DMS79 (cell line): ENCODE measurements at regions not wholly inside any gene's neighbourhood (a gene's known extent, or its start where the extent isn't known, plus 50 kb on each side); places are given as distances from the start of the nearest gene placed in this dataset.

Experiments
- DNase-seq: peaks from one replicate; lab custom pipeline; 2025; lab: John Stamatoyannopoulos, UW

DNA sequence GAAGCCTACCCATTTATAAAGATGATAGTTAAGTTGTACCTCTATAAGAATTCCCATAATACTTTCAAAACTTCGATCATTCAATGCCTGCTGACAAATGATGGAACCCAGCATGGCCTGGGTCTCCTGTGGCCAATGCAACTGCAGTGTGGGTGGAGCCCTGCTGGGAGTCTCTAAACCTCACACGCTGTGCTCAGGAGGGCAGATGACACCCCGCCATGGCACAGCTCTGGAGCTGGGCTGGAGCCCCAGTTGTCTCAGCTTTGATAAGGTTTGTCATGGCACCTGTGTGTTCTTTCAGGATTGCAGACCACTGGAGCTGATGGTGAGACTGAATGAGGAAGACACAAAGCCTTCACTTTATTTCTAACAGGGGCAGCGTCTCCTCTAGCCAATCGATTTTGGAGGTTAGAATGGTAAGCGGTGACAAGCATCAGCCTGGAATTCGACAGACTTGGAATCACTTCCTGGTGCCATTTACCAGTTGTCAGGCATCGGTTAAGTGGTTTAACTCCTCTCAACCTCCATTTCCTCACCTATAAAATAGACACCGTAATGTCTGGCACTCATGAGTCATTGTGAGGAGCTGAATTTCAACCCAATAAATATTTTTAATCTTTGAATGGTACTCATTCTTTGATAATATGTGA, 383.6 kb upstream of the SALL3 start:
- no peak for DNase-seq

DNA sequence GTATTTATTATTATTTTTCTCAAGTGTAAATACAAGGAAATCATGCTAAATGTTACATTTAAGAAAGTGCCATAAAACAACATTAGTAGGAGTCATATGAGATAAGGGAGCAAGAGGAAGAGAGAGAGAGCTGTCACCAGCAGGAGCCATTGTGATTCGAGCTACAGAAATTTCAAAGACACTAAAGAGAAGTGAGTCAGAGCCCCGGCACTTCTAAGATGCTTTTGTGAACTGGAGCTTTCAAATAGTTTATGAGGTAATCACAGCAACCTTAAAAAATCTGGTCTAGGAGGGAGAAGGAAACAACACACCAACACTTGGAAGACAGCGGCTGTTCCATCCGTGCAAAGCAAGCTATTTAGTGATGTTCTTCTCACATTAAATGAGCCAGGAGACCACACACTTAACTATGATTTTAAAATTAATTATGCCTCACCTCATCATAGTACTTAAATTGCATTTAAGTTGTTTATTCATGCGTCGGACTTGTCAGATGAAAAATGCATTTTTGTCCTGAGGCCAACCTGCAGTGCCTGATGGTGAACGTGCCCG, 382.7 kb upstream of the SALL3 start:
- no peak for DNase-seq

DNA sequence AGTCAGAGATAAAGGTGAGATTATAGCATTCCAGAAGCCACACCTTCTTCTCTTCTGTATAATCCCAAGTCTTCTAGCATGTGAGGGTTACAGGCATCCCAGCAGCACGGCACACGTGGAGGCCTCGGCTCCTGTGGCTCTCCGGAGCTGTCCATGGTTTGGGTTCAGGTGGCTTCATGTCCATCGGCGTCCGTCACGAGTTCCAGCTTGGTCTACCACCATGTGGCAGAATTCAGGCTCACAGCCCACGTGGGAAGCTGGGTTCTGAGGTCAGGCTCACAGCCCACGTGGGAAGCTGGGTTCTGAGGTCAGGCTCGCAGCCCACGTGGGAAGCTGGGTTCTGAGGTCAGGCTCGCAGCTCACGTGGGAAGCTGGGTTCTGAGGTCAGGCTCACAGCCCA, 378.3 kb upstream of the SALL3 start:
- no peak for DNase-seq

DNA sequence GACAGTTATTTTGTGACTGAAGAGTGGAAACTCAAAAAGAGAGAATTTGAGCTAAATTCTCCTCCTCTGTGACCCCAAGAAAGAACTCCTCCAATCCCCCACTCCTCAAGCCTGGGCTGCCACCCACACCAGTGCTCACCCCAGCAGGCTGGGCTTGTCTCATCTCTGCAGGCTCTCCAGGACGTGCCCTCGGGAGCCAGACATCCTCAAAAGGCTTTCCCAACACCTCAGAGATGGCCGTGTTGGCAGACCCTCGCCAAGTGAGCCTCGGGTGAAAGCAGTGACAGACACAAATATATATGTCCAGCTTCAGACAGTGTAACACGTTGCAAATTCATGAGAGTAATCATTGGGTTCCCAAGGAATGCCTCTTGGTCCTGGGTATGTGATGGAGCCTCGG, 377.7 kb upstream of the SALL3 start:
- no peak for DNase-seq

DNA sequence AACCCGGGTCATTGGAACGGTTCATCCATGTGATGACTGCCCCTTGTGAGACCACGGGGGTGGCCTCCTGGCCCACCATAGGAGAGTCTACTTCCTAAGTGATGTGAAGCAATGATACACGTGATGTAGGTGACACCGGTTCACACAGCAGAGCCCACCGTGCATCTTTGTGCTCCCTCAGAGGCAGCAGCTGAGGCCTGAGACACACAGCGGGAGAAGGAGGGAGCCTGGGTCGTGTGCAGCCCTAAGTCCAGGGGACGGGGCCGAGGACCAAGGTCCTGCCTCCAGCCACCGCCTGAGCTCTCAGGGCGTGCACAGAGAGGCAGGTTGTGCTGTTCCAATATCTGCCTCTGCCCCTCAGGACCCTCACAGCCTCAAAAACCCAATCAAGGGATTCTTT, 377.2 kb upstream of the SALL3 start:
- DNase-seq = no peak

DNA sequence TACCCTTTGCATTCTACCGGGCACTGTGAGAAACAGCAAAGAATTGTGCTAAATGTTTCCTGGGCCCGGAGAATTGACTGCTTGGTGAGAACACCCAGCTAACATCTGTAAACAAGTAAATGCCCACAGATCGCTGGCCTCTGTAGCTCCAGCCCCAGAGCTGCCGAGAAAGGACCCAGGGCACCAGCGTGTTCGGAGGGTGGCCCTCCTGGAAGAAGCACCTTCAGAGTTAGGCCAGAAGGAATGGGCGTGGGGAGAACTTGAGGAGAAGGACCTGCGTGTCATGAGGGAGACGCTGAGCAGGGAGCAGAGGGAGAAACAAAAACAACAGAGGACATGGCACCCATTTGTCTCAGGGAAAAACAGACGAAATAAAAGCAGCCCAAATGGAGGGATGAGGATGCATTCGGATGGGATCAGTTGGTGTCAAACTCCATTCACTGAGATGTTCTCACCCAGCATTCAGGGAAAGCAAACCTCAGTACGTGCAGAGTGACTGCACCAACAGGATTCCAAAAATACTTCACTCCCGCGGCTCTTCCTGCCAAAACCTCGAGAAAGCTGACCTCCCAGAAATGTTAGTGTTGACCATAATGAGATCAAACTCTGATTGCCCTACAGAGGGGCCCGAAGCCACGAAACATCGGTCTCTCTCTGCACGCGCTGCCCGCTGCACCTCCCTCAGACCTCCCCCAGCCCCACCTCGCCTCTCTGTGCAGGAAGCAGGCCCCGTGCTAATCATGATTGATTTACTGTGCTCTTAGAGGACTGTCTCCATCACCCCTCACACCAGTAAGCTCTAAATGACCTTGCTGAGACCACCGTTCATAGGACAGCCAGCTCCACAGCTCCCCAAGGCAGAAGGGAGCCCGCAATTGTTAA, 376.3 kb upstream of the SALL3 start:
- DNase-seq = no peak

DNA sequence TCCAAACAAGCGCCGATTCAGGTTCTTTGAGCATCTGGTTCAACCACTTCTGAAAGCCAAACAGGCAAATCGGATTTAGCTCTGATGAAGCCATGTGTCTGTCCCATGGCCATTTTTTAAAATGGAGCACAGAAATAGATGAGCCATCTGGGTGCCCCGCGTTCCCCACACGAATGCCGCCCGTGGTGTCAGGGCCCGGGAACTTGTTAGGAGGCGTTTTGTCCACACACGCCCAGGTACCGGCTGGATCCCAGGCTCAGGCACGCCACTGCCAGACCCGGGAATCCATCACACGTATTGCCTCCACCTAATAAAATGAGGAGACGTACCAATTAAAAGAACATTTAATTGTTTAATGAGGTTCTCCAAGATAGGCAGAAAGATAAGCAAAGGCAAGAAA, 374.4 kb upstream of the SALL3 start:
- DNase-seq = no peak

DNA sequence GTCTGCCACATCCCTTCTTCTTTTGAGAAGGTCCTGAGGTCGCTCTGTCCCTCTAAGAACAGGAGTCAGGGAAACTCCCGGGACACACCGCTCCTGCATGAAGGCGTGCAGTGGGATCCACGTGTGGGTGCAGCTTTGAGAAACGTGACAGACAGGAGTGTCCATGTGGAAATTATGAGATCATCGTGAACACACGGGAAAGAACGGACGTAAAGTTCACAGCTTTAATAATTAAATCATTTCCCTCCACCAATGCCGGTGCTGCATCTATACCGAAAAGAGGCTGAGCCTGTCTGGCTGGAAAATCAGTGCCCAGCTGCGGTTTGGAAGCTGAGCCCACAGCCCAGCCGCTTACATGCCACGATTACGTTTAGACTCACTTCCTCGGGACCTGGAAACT, 372.4 kb upstream of the SALL3 start:
- no peak for DNase-seq

DNA sequence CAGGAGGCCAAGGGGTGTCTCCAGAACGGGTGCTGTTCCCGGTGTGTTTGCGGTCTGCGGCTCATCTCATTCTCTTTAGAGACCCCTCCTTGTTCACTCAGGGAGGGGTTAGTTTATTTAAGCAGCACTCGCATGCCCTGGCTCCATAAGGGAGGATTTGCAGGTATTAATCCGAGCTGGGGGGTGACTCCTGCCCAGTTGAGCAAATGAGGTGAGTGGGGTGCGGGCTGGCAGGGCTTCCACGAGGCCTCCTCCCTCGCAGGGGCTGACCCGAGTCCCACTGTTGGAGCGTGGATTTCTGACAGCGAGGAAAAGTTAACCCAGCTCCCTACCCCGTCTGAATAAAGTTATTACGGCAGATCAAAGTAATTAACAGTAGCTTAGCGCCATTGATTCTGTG, 371.8 kb upstream of the SALL3 start:
- DNase-seq = no peak

DNA sequence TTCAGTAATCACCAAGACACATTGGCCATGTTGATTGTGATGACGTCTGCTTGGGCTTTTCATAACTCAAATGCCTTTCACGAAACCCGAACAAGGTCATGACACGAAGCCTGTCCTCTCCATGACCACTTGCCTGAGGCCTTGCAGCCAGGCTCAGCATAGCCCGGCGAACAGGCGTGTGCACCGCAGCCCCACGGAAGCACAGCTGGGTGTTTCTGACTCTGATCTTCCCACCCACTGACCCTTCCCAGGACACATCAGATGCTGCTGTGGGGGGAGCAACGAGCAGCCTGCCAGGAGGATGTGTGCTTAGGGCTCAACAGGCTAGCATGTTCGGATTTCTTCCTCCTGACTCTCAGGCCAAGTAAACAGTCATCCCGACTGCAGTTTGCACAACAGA, 369.4 kb upstream of the SALL3 start:
- DNase-seq = no peak

DNA sequence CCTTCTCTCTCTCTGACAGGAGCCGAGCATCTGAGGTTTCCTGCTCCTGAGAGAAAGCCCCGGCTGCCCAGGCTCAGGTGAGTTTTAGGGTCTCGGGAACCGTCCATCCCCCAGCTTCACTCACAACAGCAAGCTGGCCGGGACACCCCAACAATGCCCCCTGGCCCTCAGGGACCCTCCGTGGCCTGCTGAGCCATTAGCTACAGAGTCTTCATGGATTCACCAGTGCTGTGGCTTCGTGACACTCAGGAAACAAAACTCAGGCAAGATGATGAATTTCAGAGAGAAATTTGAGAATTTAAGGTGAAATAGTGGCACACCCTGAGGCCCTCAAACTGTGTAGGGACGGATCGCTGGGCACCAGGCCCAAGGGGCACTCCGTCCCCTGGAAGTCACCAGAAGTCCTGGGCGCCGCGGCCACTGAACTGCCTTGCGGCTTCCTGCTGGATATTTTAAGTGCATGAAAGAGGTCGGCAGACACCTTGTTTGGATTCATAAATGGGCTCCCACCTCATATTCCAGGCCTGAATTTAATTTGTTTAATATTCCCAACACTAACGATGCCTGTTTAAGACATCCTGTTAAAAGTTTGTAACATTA, 368.3 kb upstream of the SALL3 start:
- DNase-seq = no peak

DNA sequence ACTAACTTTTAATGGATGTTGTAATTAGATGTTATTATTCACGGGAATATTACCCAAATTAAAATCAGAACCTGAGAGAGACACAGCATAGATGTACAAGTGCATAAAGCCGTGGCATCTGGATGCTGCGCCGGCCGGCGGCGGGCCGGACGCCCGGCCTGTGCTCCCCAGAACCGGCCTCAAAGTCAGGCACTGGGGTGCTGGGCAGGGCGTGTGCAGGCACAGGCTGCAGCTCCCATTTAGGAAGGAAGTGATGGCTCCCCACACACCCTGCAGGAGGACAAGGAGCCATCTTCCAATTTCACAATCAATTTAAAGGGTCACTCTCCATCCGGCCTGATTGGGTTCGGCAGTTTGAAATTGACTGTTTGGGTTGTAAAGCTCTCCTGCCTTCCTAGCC, 367.7 kb upstream of the SALL3 start:
- no peak for DNase-seq

DNA sequence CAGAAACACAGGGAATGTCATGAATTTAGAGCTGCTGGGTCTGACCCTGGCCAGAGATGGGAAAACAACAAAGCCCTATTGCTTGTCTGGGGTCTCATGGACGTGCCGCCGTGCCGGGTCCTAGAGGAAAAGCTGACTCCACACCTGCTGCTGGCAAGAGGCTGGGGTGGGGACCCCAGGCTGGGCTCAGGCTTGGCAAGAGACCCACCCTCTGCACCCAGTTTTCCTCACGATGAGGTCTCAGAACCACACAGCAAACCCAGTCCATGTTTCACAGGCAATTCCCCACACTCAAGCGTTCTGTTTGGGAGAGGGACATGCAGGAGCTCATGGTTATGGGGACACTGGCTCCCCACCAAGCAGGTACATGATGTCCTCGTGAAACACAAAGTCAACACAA, 367.3 kb upstream of the SALL3 start:
- no peak for DNase-seq

DNA sequence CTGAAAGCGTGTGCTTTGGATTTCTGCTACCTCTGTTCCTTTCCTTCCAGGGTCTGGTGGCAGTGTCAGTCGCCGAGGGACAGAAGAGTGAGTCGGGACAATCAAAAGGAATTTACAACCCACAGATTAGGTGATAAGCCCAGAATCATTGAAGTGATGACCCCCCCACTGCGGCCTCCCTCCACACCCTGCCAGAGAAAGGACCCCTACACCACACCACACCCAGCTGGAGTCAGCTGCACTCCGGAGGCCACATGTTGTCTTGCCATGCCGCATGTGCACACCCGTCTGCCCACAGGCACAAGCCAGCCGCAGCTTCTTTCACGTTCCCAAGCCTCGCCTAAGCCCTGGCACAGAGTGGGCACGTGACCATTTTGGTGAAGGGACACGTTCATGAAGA, 366.8 kb upstream of the SALL3 start:
- no peak for DNase-seq

DNA sequence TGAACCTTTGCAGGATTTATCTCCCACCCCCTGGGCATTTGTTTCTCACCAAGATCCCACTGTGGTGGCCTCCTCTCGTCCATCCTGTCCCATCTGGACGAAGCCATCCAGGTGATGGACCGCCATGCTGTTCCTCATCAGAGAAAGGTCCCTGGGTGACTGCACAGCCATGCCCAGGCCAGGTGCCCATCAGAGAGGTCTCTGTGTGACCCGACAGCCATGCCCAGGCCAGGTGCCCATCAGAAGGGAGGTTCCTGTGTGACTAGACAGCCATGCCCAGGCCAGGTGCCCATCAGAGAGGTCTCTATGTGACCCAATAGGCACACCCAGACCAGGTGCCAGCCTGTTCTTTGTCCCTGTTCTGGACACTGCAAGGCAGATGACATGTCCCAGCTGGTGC, 360.9 kb upstream of the SALL3 start:
- no peak for DNase-seq

DNA sequence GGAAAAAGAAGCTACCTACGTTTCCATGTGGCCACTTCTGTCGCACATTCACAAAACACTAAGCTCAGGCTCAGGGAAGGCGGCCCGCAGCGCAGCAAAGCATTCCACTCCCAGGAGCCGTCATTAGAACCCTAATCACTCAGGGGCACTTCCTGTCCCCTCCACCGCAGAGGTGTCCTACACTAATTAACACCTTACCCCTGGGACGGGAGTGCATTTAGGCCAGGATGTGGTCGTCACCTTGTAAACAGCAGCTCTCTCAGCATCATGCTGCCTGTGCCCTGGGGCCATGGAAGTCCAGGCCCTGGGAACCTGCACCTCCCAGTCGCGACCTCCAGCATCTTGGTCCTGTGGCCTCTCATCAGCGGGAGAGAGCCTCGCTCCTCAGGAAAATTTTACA, 359.8 kb upstream of the SALL3 start:
- no peak for DNase-seq

DNA sequence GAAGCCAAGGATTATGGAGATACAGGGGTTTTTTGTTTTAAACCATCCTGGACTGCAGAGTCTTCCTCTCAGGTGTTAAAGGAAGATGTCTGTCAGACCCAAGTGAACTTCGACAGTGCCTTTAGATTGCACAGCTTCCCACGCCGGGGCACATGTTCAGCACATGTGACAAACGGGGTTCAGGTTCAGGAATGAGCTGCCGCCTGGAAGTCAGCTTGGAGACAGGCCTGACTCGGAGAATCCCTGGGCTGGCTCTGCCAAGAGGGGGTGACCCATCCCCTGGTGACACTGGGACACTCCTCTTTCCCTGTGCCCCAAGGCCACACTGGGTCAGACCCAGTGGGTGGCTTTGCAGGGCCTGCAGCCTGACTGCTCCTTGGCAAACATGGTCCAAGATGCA, 359.3 kb upstream of the SALL3 start:
- DNase-seq = no peak

DNA sequence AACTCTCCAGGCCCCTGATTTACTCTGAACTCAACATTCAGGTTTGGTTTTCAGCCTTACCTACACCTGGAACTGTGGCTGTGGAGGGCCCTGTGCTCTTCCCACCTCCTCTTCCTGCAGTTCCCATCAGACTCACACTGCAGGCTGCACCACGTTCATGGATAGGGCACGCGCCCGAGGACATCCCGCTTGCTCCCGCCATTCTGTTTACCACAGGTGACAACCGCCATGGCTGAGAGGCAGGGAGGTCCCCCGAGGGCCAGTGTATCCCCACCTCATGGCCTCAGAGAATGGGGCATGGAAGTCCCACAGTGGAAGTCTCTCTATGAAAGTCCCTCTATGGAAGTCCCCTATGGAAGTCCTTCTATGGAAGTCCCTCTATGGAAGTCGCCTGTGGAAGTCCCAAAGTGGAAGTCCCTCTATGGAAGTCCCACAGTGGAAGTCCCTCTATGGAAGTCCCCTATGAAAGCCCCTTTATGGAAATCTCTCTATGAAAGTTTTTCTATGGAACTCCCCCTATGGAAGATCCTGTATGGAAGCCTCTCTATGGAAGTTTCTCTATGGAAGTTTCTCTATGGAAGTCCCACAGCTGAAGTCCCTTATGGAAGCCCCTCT, 358.4 kb upstream of the SALL3 start:
- DNase-seq = no peak

DNA sequence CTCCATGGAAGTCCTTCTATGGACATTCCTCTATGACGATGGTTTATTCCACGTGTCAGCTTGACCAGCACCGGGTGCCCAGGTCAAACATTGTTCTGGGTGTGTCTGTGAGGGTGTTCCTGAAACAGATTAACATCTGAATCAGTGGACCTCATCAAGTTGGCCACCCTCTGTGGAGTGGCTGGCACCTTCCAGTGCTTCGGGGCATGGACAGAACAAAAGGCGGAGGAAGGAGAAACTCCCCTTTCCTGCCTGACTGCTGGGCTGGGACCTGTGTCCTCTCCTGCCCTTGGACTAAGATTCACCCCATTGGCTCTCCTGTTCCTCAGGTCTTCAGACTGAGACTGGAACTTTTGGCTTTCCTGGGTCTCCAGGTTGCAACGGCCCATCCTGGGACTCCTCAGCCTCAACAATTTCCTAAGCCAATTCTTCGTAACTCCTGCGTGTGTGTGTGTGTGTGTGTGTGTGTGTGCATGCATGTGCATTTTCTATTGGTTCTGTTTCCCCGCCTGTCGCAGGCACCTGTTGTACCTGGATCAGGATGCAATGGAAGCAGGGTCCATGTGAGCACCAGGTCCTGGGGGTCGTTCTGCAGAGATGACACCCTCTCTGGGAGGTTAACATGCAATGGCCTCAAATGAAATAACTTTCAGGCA, 357.2 kb upstream of the SALL3 start:
- no peak for DNase-seq

DNA sequence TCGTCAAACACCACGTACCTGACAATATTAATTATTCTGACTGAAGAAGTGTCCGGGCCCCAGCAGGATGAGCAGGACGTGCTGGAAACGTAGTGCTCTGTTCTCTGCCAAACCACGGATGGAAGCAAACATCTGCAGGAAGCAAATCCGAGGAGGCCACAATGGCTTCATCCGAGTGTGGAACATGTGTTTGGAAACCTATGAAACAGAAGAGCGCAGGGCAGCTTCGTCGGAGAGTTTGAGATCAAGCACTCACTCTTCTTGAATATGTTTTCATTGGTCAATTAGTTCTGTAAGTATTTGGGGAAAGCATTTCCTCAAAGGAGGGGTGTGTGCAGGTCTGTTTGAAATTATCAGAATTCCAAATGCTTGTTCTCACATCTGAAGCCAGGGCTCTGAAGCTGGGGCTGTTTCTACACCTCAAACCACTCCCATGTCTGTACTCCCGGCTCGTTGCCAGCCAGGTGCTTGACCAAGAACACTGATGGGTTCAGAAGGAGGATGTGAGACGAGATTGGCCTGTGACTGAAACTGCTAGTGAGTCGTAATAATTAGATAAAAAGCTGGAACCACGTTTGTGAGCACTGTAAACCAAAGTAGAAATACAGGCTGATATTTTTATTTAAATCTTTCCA, 356.6 kb upstream of the SALL3 start:
- no peak for DNase-seq

DNA sequence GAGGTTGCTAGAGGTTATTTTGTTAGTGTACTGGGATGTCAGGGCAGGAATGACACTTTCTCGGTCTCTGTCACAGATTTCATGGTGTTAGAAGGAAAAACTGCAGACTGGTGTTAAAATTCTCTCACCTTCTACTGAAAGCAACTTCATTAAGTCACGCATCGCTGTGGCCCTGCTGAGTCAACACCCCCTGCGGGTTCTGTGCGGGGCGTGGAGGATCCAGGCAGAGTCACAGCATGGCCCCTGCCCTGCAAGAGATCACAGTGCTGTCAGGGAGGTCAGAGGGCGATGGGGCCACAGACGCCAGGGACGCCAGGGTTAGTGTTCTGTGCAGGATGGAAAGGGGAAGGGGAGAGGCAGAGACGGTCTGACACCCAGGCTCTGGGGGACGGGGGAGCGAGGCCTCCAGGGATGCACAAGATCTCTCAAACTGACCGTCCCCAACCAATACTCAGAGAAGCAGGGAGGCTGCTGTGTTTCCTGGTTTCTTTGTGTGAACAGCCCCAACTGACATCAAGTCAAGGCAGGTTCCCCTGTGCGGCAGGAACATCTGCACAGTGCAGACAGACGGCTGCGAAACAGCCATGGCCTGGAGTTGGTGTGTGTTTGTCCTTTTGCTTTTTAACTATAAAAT, 354.9 kb upstream of the SALL3 start:
- DNase-seq = no peak
